SK-N-SH treated with all-trans-retinoic acid at 6 μM for 48 hours (cell line): ENCODE measurements at regions not wholly inside any gene's neighbourhood (a gene's known extent, or its start where the extent isn't known, plus 50 kb on each side); places are given as distances from the start of the nearest gene placed in this dataset.

Experiments
- ATAC-seq: fragments of 200-7000 bp; cut with Tn5 transposase; 3 replicates; pipeline ENCODE4 v1.9.1; 2020; ENCODE audit warnings: mild to moderate bottlenecking, moderate library complexity
- ARNTL ChIP-seq: fragments of 450-650 bp; formaldehyde crosslinking; IDR thresholded peaks from 2 replicates; pipeline ENCODE4 v1.5.0; 2020; ENCODE audit warnings: low read depth, mild to moderate bottlenecking, moderate library complexity, borderline replicate concordance
- BACH2 ChIP-seq: fragments of 250-450 bp; sonication (Bioruptor Pico); IDR thresholded peaks from 2 replicates; pipeline ENCODE4 v1.9.0; 2021; ENCODE audit warnings: mild to moderate bottlenecking, borderline replicate concordance
- CSDC2 ChIP-seq: fragments of 250-450 bp; sonication (Bioruptor Pico); IDR thresholded peaks from 2 replicates; pipeline ENCODE4 v1.5.0; 2020; ENCODE audit warnings: mild to moderate bottlenecking, moderate library complexity
- ESRRG ChIP-seq: fragments of 250-450 bp; sonication (Bioruptor Pico); IDR thresholded peaks from 2 replicates; pipeline ENCODE4 v1.6.1; 2021; ENCODE audit warnings: mild to moderate bottlenecking
- GLIS3 ChIP-seq: fragments of 250-450 bp; sonication (Bioruptor Pico); IDR thresholded peaks from 2 replicates; pipeline ENCODE4 v1.5.0; 2020; ENCODE audit warnings: mild to moderate bottlenecking, moderate library complexity
- ISL1 ChIP-seq: fragments of 250-450 bp; sonication (Bioruptor Pico); IDR thresholded peaks from 2 replicates; pipeline ENCODE4 v2.1.2; 2022; ENCODE audit warnings: mild to moderate bottlenecking, moderate library complexity
- OSR1 ChIP-seq: fragments of 250-450 bp; sonication (Bioruptor Pico); IDR thresholded peaks from 2 replicates; pipeline ENCODE4 v1.8.0; 2022; ENCODE audit warnings: moderate library complexity, mild to moderate bottlenecking, inconsistent platforms
- PPARA ChIP-seq: fragments of 250-450 bp; sonication (Bioruptor Pico); IDR thresholded peaks from 2 replicates; pipeline ENCODE4 v1.5.0; 2020; ENCODE audit warnings: mild to moderate bottlenecking, borderline replicate concordance
- RARB ChIP-seq: fragments of 250-450 bp; sonication (Bioruptor Pico); IDR thresholded peaks from 2 replicates; pipeline ENCODE4 v1.8.0; 2021; ENCODE audit warnings: mild to moderate bottlenecking, moderate library complexity
- SNAI2 ChIP-seq: fragments of 250-450 bp; sonication (Bioruptor Pico); IDR thresholded peaks from 2 replicates; pipeline ENCODE4 v1.5.0; 2020; ENCODE audit warnings: mild to moderate bottlenecking, moderate library complexity
- TCF4 ChIP-seq: fragments of 250-450 bp; sonication (Bioruptor Pico); IDR thresholded peaks from 2 replicates; pipeline ENCODE4 v1.8.0; 2021; ENCODE audit warnings: mild to moderate bottlenecking, moderate library complexity, borderline replicate concordance
- TOX ChIP-seq: fragments of 250-450 bp; sonication (Bioruptor Pico); IDR thresholded peaks from 2 replicates; pipeline ENCODE4 v1.8.0; 2021; ENCODE audit warnings: mild to moderate bottlenecking, moderate library complexity, borderline replicate concordance
- ZC3H10 ChIP-seq: fragments of 250-450 bp; sonication (Bioruptor Pico); IDR thresholded peaks from 2 replicates; pipeline ENCODE4 v1.5.1; 2021; ENCODE audit warnings: mild to moderate bottlenecking, moderate library complexity
- ZFP3 ChIP-seq: fragments of 250-450 bp; sonication (Bioruptor Pico); IDR thresholded peaks from 2 replicates; pipeline ENCODE4 v1.5.0; 2020; ENCODE audit warnings: mild to moderate bottlenecking, moderate library complexity
- ZFP30 ChIP-seq: fragments of 450-650 bp; formaldehyde crosslinking; IDR thresholded peaks from 2 replicates; pipeline ENCODE4 v1.5.0; 2022; ENCODE audit warnings: mild to moderate bottlenecking, moderate library complexity
- ZNF565 ChIP-seq: fragments of 450-650 bp; formaldehyde crosslinking; conservative IDR thresholded peaks from 2 replicates; pipeline ENCODE4 v1.5.0; 2020; ENCODE audit warnings: low read depth, mild to moderate bottlenecking, moderate library complexity
- ZNF70 ChIP-seq: fragments of 450-650 bp; formaldehyde crosslinking; IDR thresholded peaks from 2 replicates; pipeline ENCODE4 v1.5.0; 2020; ENCODE audit warnings: mild to moderate bottlenecking, moderate library complexity
- ZNF8 ChIP-seq: fragments of 450-650 bp; formaldehyde crosslinking; IDR thresholded peaks from 2 replicates; pipeline ENCODE4 v1.5.0; 2020; ENCODE audit warnings: mild to moderate bottlenecking, moderate library complexity
- TF ChIP-seq, protein P1 (sequence below): fragments of 250-450 bp; sonication (Bioruptor Pico); IDR thresholded peaks from 2 replicates; pipeline ENCODE4 v1.8.0; 2021; ENCODE audit warnings: low read depth, mild to moderate bottlenecking, moderate library complexity, borderline replicate concordance
- TF ChIP-seq, protein P2 (sequence below): fragments of 250-450 bp; sonication (Bioruptor Pico); IDR thresholded peaks from 2 replicates; pipeline ENCODE4 v1.5.1; 2021; ENCODE audit warnings: mild to moderate bottlenecking, moderate library complexity
- TF ChIP-seq, protein P3 (sequence below): fragments of 250-450 bp; sonication (Bioruptor Pico); IDR thresholded peaks from 2 replicates; pipeline ENCODE4 v1.8.0; 2020; ENCODE audit warnings: mild to moderate bottlenecking, moderate library complexity, borderline replicate concordance
- TF ChIP-seq, protein P4 (sequence below): fragments of 250-450 bp; sonication (Bioruptor Pico); IDR thresholded peaks from 2 replicates; pipeline ENCODE4 v1.5.1; 2020; ENCODE audit warnings: low read depth, mild to moderate bottlenecking, moderate library complexity

DNA sequence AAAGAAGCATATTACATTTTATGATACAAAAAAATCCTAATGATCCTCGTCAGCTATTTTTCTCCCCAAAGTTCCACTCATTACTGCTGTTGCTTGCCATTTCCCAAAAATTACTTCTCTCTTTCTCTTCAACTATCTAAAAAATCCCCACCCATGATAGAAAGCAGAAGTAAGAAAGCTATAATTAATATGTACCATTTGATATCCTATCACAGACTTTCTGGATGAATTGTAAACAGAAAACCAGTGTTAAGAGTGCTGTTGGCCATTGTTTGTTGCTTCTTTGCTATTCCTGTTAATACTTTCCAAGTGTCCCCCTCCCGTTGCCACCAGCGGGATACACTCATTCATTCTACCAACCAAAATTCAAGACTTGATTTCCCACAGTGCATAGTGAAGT, 136.3 kb upstream of the SMARCA2 start:
- TF ChIP-seq ESRRG (CRISPR knock-in tag), result no peak
- TF ChIP-seq ZNF565, result no peak
- TF ChIP-seq ARNTL, result no peak
- no peak for TF ChIP-seq ISL1
- TF ChIP-seq TOX (CRISPR knock-in tag), result no peak
- no peak for TF ChIP-seq ZC3H10 (CRISPR knock-in tag)
- TF ChIP-seq ZFP30 (CRISPR knock-in tag), result no peak
- no peak for TF ChIP-seq OSR1
- TF ChIP-seq, protein P1, sequence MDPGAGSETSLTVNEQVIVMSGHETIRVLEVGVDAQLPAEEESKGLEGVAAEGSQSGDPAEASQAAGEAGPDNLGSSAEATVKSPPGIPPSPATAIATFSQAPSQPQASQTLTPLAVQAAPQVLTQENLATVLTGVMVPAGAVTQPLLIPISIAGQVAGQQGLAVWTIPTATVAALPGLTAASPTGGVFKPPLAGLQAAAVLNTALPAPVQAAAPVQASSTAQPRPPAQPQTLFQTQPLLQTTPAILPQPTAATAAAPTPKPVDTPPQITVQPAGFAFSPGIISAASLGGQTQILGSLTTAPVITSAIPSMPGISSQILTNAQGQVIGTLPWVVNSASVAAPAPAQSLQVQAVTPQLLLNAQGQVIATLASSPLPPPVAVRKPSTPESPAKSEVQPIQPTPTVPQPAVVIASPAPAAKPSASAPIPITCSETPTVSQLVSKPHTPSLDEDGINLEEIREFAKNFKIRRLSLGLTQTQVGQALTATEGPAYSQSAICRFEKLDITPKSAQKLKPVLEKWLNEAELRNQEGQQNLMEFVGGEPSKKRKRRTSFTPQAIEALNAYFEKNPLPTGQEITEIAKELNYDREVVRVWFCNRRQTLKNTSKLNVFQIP (CRISPR knock-in tag), result no peak
- TF ChIP-seq, protein P2, sequence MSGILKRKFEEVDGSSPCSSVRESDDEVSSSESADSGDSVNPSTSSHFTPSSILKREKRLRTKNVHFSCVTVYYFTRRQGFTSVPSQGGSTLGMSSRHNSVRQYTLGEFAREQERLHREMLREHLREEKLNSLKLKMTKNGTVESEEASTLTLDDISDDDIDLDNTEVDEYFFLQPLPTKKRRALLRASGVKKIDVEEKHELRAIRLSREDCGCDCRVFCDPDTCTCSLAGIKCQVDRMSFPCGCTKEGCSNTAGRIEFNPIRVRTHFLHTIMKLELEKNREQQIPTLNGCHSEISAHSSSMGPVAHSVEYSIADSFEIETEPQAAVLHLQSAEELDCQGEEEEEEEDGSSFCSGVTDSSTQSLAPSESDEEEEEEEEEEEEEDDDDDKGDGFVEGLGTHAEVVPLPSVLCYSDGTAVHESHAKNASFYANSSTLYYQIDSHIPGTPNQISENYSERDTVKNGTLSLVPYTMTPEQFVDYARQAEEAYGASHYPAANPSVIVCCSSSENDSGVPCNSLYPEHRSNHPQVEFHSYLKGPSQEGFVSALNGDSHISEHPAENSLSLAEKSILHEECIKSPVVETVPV (CRISPR knock-in tag), result no peak
- TF ChIP-seq, protein P3, sequence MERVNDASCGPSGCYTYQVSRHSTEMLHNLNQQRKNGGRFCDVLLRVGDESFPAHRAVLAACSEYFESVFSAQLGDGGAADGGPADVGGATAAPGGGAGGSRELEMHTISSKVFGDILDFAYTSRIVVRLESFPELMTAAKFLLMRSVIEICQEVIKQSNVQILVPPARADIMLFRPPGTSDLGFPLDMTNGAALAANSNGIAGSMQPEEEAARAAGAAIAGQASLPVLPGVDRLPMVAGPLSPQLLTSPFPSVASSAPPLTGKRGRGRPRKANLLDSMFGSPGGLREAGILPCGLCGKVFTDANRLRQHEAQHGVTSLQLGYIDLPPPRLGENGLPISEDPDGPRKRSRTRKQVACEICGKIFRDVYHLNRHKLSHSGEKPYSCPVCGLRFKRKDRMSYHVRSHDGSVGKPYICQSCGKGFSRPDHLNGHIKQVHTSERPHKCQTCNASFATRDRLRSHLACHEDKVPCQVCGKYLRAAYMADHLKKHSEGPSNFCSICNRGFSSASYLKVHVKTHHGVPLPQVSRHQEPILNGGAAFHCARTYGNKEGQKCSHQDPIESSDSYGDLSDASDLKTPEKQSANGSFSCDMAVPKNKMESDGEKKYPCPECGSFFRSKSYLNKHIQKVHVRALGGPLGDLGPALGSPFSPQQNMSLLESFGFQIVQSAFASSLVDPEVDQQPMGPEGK (CRISPR knock-in tag), result no peak
- no peak for TF ChIP-seq CSDC2
- no peak for TF ChIP-seq GLIS3
- TF ChIP-seq TCF4, result no peak
- TF ChIP-seq SNAI2 (CRISPR knock-in tag), result no peak
- TF ChIP-seq, protein P4, sequence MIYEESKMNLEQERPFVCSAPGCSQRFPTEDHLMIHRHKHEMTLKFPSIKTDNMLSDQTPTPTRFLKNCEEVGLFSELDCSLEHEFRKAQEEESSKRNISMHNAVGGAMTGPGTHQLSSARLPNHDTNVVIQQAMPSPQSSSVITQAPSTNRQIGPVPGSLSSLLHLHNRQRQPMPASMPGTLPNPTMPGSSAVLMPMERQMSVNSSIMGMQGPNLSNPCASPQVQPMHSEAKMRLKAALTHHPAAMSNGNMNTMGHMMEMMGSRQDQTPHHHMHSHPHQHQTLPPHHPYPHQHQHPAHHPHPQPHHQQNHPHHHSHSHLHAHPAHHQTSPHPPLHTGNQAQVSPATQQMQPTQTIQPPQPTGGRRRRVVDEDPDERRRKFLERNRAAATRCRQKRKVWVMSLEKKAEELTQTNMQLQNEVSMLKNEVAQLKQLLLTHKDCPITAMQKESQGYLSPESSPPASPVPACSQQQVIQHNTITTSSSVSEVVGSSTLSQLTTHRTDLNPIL, result no peak
- no peak for TF ChIP-seq PPARA
- TF ChIP-seq RARB (CRISPR knock-in tag), result no peak
- no peak for TF ChIP-seq BACH2
- no peak for TF ChIP-seq ZNF70
- ATAC-seq, result no peak

DNA sequence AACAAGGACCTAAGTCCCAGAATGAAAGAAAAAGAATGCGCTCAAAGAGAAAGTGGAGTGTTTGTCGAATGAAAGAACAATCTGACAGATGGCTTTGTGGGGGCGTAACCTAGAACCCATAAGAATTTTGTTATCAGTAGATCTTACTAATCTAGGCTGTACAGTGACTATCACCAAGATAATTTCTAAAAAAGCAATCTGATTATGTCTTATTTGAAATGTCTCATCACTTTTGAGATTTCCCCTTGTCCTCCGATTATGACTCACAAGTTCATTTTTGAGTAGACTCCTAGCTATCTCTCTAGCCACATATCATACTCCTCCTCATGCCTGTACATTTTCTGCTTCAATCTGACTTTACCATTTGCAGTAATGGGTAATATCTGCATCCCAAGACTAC, 135.6 kb upstream of the SMARCA2 start:
- ATAC-seq, result no peak
- no peak for TF ChIP-seq ZNF565
- no peak for TF ChIP-seq SNAI2 (CRISPR knock-in tag)

DNA sequence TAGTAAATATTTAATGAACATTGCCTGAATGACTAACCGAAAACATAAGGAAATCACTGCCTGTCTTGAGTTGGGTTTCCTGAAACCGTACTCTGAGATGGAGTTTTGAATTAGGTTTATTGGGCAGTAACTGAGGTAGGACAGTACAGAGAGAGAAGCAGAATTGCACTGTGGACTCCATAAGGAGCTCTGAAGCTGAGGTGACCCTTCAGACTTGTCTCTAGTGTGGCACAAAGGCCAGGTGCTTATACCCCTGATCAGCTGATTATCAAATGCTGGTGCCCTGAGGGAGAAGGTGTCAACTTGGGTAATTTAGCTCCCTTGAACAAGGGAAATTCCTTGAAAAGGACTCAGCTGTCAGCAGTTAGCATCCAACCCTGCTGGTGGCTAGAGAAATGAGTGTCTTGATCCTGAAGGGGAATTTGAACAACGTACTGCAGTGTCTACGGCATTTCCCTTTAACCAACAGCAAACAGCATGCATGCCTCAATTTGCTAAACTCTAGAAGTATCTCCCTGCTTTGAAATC, 135.0 kb upstream of the SMARCA2 start:
- no peak for TF ChIP-seq RARB (CRISPR knock-in tag)
- no peak for TF ChIP-seq ZNF8 (CRISPR knock-in tag)
- TF ChIP-seq, protein P1 (CRISPR knock-in tag), result no peak
- TF ChIP-seq ZFP3, result no peak
- TF ChIP-seq, all 23 proteins: peak for 0
- ATAC-seq, result no peak

DNA sequence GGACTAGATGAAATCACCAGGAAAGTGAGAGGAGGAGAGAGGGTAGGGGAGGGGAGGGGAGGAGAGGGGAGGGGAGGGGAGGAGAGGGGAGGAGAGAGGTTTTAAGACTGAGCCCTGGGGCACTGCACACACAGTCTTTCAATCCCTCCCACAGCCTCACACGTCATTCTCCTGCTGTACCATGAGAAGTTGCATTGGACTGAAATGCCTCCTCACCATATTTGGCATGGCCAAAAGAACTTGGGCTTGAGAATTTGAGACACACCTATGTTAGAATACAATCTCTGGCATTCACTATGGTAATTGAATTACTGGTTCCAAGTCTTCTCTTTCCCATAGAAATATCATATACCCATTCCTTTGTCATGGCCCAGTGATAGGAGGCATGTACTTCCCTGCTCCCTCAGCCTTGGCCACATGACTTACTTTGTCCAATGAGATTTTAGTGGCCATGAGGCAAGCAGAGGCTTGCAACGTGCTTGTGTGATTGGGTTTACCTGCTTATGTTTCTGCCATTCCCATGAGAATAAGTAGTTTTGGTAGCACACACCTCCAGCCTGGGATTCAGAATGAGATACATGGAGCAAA, 133.3 kb upstream of the SMARCA2 start:
- ATAC-seq, result no peak
- TF ChIP-seq RARB (CRISPR knock-in tag) (no peak), PPARA (no peak), ZC3H10 (CRISPR knock-in tag) (no peak), TCF4 (no peak), ZNF8 (CRISPR knock-in tag) (no peak), ZNF70 (no peak), GLIS3 (no peak), ESRRG (CRISPR knock-in tag) (no peak), ISL1 (no peak)
- TF ChIP-seq, protein P1 (CRISPR knock-in tag), result no peak
- TF ChIP-seq, protein P3 (CRISPR knock-in tag), result no peak
- TF ChIP-seq, protein P4, result no peak
